Lower leg skin (tissue), 3 donors: ENCODE measurements at regions not wholly inside any gene's neighbourhood (a gene's known extent, or its start where the extent isn't known, plus 50 kb on each side); places are given as distances from the start of the nearest gene placed in this dataset.

Source experiments
- POLR2A ChIP-seq, 2 donors: fragments of 450-650 bp; IDR thresholded peaks; one replicate each; pipeline ENCODE4 v1.6.1; 2016 to 2017; ENCODE audit warnings: antibody characterized with exemption in 2 of 2, mild to moderate bottlenecking in 1 of 2, moderate library complexity in 1 of 2
- TF ChIP-seq, protein P1 (sequence below), 3 donors: fragments of 450-650 bp; IDR thresholded peaks; one replicate each; pipeline ENCODE4 v1.5.1; 2016; ENCODE audit warnings: antibody characterized with exemption in 3 of 3, mild to moderate bottlenecking in 3 of 3, moderate library complexity in 2 of 3

DNA sequence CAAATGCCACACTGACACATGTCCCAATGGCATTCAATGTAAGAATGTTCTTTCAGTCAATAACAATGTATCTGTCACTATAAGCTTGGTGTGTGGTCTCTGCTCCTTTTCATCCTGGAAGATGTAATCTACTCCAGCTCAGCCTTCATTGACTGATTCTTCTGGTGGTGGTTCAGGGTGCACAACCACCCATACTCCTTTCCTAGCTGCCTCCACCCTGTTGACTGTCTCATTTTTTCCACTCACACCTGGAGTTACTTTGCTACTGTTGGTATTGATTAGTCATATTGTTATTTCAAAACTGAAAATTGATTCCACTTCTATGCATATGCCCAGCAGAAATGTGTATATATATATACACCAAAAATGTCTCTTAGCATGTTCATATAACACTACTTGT lies 140.5 kb downstream of the ASB9 start:
- no peak for TF ChIP-seq POLR2A (IDR thresholded peaks at IDR 0.05)
- TF ChIP-seq, protein P1, sequence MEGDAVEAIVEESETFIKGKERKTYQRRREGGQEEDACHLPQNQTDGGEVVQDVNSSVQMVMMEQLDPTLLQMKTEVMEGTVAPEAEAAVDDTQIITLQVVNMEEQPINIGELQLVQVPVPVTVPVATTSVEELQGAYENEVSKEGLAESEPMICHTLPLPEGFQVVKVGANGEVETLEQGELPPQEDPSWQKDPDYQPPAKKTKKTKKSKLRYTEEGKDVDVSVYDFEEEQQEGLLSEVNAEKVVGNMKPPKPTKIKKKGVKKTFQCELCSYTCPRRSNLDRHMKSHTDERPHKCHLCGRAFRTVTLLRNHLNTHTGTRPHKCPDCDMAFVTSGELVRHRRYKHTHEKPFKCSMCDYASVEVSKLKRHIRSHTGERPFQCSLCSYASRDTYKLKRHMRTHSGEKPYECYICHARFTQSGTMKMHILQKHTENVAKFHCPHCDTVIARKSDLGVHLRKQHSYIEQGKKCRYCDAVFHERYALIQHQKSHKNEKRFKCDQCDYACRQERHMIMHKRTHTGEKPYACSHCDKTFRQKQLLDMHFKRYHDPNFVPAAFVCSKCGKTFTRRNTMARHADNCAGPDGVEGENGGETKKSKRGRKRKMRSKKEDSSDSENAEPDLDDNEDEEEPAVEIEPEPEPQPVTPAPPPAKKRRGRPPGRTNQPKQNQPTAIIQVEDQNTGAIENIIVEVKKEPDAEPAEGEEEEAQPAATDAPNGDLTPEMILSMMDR (IDR thresholded peaks at IDR 0.05): no peak
